ENCODE measurements at regions not wholly inside any gene's neighbourhood (a gene's known extent, or its start where the extent isn't known, plus 50 kb on each side); places are given as distances from the start of the nearest gene placed in this dataset.

- no peak for DNase-seq (ENCODE audit: low spot score)
Measured at GRCh38 chr5:72619251-72619650, 112.0 kb upstream of the ZNF366 start.

- DNase-seq (ENCODE audit: low spot score): no peak
Measured at GRCh38 chr5:72618708-72619107, 111.5 kb upstream of the ZNF366 start.

- DNase-seq (ENCODE audit: low spot score): no peak
Measured at GRCh38 chr5:72615061-72615460, 107.9 kb upstream of the ZNF366 start.

- DNase-seq (ENCODE audit: low spot score): no peak
Measured at GRCh38 chr5:72613515-72613914, 106.3 kb upstream of the ZNF366 start.

GRCh38 chr5:72612810-72613209 lies 105.6 kb upstream of the ZNF366 start:
- DNase-seq (ENCODE audit: low spot score): no peak

- peak; percentile 50 for DNase-seq (ENCODE audit: low spot score)
Measured at GRCh38 chr5:72611118-72611730, 104.0 kb upstream of the ZNF366 start.

GRCh38 chr5:72608926-72609325 lies 101.7 kb upstream of the ZNF366 start:
- no peak for DNase-seq (ENCODE audit: low spot score)

- no peak for DNase-seq (ENCODE audit: low spot score)
Measured at GRCh38 chr5:72608297-72608696, 101.1 kb upstream of the ZNF366 start.

- DNase-seq (ENCODE audit: low spot score): no peak
Measured at GRCh38 chr5:72607381-72607780, 100.2 kb upstream of the ZNF366 start.

GRCh38 chr5:72606525-72606924 lies 99.3 kb upstream of the ZNF366 start:
- no peak for DNase-seq (ENCODE audit: low spot score)

- DNase-seq (ENCODE audit: low spot score): no peak
Measured at GRCh38 chr5:72605632-72606031, 98.4 kb upstream of the ZNF366 start.

- DNase-seq (ENCODE audit: low spot score): no peak
Measured at GRCh38 chr5:72604798-72605154, 97.6 kb upstream of the ZNF366 start.

- no peak for DNase-seq (ENCODE audit: low spot score)
Measured at GRCh38 chr5:72604111-72604797, 97.0 kb upstream of the ZNF366 start.

- DNase-seq (ENCODE audit: low spot score): no peak
Measured at GRCh38 chr5:72602696-72603685, 95.8 kb upstream of the ZNF366 start.

- DNase-seq (ENCODE audit: low spot score): no peak
Measured at GRCh38 chr5:72601861-72602260, 94.7 kb upstream of the ZNF366 start.

GRCh38 chr5:72600391-72600981 lies 93.3 kb upstream of the ZNF366 start:
- DNase-seq (ENCODE audit: low spot score): peak; percentile 78

- no peak for DNase-seq (ENCODE audit: low spot score)
Measured at GRCh38 chr5:72599519-72600370, 92.5 kb upstream of the ZNF366 start.

GRCh38 chr5:72599065-72599433 lies 91.8 kb upstream of the ZNF366 start:
- DNase-seq (ENCODE audit: low spot score): no peak

- no peak for DNase-seq (ENCODE audit: low spot score)
Measured at GRCh38 chr5:72598401-72599064, 91.3 kb upstream of the ZNF366 start.

- peak; percentile 55 for DNase-seq (ENCODE audit: low spot score)
Measured at GRCh38 chr5:72597456-72597948, 90.3 kb upstream of the ZNF366 start.

- DNase-seq (ENCODE audit: low spot score): no peak
Measured at GRCh38 chr5:72596956-72597355, 89.7 kb upstream of the ZNF366 start.

Measured in hepatic stellate cell (primary cell).